Fibroblast of pulmonary artery (primary cell): ENCODE measurements at regions not wholly inside any gene's neighbourhood (a gene's known extent, or its start where the extent isn't known, plus 50 kb on each side); places are given as distances from the start of the nearest gene placed in this dataset.
"Not testable (repeated sequence)": the region's sequence is repeated elsewhere in the genome, so short reads cannot be mapped to it uniquely, and the experiment has no call there.

Experiments used
- DNase-seq: peaks from one replicate; pipeline ENCODE4 v3.0.0-alpha.2; 2010; ENCODE audit warnings: low read depth
- H3K4me3 ChIP-seq: replicated peaks from 2 replicates; pipeline ENCODE4 v1.5.1; 2011; ENCODE audit warnings: low read depth, mild to moderate bottlenecking, control low read depth, low read length, moderate library complexity
- TF ChIP-seq, protein P1 (sequence below): IDR thresholded peaks from 2 replicates; pipeline ENCODE4 v1.5.1; 2011; ENCODE audit warnings: mild to moderate bottlenecking, control low read depth, low read length, inconsistent platforms; ENCODE audit errors: missing control alignments

GRCh38 chr20:20795119-20795518 is 82.7 kb upstream of the RALGAPA2 start:
- TF ChIP-seq, protein P1, sequence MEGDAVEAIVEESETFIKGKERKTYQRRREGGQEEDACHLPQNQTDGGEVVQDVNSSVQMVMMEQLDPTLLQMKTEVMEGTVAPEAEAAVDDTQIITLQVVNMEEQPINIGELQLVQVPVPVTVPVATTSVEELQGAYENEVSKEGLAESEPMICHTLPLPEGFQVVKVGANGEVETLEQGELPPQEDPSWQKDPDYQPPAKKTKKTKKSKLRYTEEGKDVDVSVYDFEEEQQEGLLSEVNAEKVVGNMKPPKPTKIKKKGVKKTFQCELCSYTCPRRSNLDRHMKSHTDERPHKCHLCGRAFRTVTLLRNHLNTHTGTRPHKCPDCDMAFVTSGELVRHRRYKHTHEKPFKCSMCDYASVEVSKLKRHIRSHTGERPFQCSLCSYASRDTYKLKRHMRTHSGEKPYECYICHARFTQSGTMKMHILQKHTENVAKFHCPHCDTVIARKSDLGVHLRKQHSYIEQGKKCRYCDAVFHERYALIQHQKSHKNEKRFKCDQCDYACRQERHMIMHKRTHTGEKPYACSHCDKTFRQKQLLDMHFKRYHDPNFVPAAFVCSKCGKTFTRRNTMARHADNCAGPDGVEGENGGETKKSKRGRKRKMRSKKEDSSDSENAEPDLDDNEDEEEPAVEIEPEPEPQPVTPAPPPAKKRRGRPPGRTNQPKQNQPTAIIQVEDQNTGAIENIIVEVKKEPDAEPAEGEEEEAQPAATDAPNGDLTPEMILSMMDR, result no peak
- DNase-seq, result no peak
- no peak overlapping the region for H3K4me3 ChIP-seq

- H3K4me3 ChIP-seq, result no peak overlapping the region
- no peak for DNase-seq
- TF ChIP-seq, protein P1, result no peak
Measured at GRCh38 chr20:20793591-20793990, 81.1 kb upstream of the RALGAPA2 start.

- no peak for DNase-seq
- TF ChIP-seq, protein P1, result no peak
- no peak overlapping the region for H3K4me3 ChIP-seq
Measured at GRCh38 chr20:20791664-20792568, 79.5 kb upstream of the RALGAPA2 start.

DNA sequence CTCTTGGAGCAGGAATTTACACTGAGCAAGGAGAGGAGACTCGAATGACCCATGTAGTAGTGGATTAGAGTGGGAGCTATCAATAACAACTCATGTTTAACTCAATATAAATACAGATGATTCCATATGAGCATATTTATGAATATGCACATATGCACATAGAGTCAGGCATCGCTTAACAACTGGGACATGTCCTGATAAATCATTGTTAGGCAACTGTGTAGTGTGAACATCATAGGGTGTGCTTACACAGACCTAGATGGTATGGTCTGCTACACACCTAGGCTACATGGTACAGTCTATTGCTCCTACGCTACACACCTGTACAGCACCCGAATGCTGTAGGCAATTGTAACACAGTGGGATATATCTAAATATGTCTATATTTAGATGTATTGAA is 75.9 kb upstream of the RALGAPA2 start:
- no peak overlapping the region for H3K4me3 ChIP-seq
- DNase-seq, result no peak
- TF ChIP-seq, protein P1, result no peak

GRCh38 chr20:20786428-20786827 is 74.0 kb upstream of the RALGAPA2 start:
- DNase-seq, result no peak
- TF ChIP-seq, protein P1, result no peak
- no peak overlapping the region for H3K4me3 ChIP-seq

DNA sequence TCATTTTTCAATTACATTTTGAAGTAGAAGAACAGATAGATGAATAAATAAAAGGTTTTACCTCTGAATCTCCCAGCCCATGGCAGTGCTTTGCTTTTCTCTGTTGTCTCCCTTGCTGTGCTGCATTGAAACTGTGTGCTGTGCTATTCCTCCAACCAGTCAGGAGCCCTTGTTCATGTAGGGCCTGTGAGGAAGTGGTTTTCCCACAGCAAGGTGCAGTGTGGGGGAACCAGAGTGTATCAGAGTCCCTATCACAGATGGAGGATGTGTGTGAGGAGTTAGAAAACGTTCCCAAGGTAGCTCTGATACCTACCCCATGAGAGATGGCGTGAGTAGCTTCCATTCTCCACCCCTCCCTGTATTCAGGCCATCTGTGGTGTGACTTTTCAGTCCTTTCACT is 72.8 kb upstream of the RALGAPA2 start:
- no peak for DNase-seq
- H3K4me3 ChIP-seq, result no peak overlapping the region
- TF ChIP-seq, protein P1, result no peak

GRCh38 chr20:20784450-20784849 is 72.0 kb upstream of the RALGAPA2 start:
- H3K4me3 ChIP-seq, DNase-seq: not testable (repeated sequence)
